ENCODE measurements at regions not wholly inside any gene's neighbourhood (a gene's known extent, or its start where the extent isn't known, plus 50 kb on each side); places are given as distances from the start of the nearest gene placed in this dataset.

- H3K27ac ChIP-seq (ENCODE audit: low read depth), result no peak overlapping the region
- Mint-ChIP-seq H3K9me3 (no peaks in the 10 kb centered on the region), H3K27me3 (ENCODE audit: insufficient read depth, low read depth, poor library complexity) (peaks cover 9% of the 10 kb centered on the region), H3K27ac (no peak overlapping the region), H3K36me3 (ENCODE audit: low read depth) (no peaks in the 10 kb centered on the region), H3K4me3 (no peak overlapping the region), H3K4me1 (peaks cover 6% of the 10 kb centered on the region)
- DNase-seq (ENCODE audit: low spot score), result no peak
- no peak for ATAC-seq
- no peaks in the 10 kb centered on the region for H3F3A ChIP-seq (replicated peaks; ENCODE audit: low read depth)
- no peaks in the 10 kb centered on the region for H3K9me2 ChIP-seq (ENCODE audit: insufficient read depth)
- H3K36me3 ChIP-seq (ENCODE audit: insufficient read depth), result no peaks in the 10 kb centered on the region
- H3K27me3 ChIP-seq (ENCODE audit: insufficient read depth), result peaks cover 19% of the 10 kb centered on the region
- H2AFZ ChIP-seq, result no peak overlapping the region
- no peaks in the 10 kb centered on the region for H4K20me1 ChIP-seq (replicated peaks; ENCODE audit: insufficient read depth)
- H3K4me3 ChIP-seq, result no peak overlapping the region
- H3K4me2 ChIP-seq, result no peak overlapping the region
- peaks cover 4% of the 10 kb centered on the region; the same call in 1 of the 2 replicates for H3K4me1 ChIP-seq (ENCODE audit: insufficient read depth)
- H3K79me2 ChIP-seq (replicated peaks; ENCODE audit: insufficient read depth), result no peaks in the 10 kb centered on the region
- no peak for TF ChIP-seq JUNB (IDR thresholded peaks at IDR 0.05; ENCODE audit: unreplicated experiment)
- TF ChIP-seq EZH2phosphoT487 (IDR thresholded peaks at IDR 0.05; ENCODE audit: unreplicated experiment), result no peak
- no peak for TF ChIP-seq ZNF462 (CRISPR knock-in tag; IDR thresholded peaks at IDR 0.05)
- TF ChIP-seq STAT1 (IDR thresholded peaks at IDR 0.05; ENCODE audit: unreplicated experiment), result no peak
- TF ChIP-seq NANOG (IDR thresholded peaks at IDR 0.05; ENCODE audit: borderline replicate concordance), result no peak
- no peak for TF ChIP-seq CREB1 (CRISPR knock-in tag; IDR thresholded peaks at IDR 0.05; ENCODE audit: low read depth)
- no peak for TF ChIP-seq POLR2AphosphoS5 (IDR thresholded peaks at IDR 0.05; ENCODE audit: low read depth)
- TF ChIP-seq EZH2 (IDR thresholded peaks at IDR 0.05; ENCODE audit: low read depth, unreplicated experiment), result no peak
Observed at GRCh38 chr1:47587891-47588582, 150.2 kb downstream of the FOXD2 start.
